GM12865 (cell line): ENCODE measurements at regions not wholly inside any gene's neighbourhood (a gene's known extent, or its start where the extent isn't known, plus 50 kb on each side); places are given as distances from the start of the nearest gene placed in this dataset.

Source experiments
- DNase-seq: peaks from one replicate; pipeline ENCODE4 v3.0.0; 2010; ENCODE audit warnings: low read depth
- H3K4me3 ChIP-seq: 2 replicates; pipeline ENCODE4 v1.5.1; 2011; ENCODE audit warnings: mild to moderate bottlenecking, low read depth, low read length, control low read depth
- CTCF ChIP-seq: IDR thresholded peaks from 2 replicates; pipeline ENCODE4 v1.5.1; 2011; ENCODE audit warnings: low read length, control low read depth, low read depth, inconsistent platforms; ENCODE audit not compliant: insufficient read depth; ENCODE audit errors: missing control alignments

- TF ChIP-seq CTCF, result no peak
- H3K4me3 ChIP-seq, result no peak overlapping the region
- no peak for DNase-seq
Measured at GRCh38 chr6:40723967-40724366, 136.8 kb upstream of the LRFN2 start.

DNA sequence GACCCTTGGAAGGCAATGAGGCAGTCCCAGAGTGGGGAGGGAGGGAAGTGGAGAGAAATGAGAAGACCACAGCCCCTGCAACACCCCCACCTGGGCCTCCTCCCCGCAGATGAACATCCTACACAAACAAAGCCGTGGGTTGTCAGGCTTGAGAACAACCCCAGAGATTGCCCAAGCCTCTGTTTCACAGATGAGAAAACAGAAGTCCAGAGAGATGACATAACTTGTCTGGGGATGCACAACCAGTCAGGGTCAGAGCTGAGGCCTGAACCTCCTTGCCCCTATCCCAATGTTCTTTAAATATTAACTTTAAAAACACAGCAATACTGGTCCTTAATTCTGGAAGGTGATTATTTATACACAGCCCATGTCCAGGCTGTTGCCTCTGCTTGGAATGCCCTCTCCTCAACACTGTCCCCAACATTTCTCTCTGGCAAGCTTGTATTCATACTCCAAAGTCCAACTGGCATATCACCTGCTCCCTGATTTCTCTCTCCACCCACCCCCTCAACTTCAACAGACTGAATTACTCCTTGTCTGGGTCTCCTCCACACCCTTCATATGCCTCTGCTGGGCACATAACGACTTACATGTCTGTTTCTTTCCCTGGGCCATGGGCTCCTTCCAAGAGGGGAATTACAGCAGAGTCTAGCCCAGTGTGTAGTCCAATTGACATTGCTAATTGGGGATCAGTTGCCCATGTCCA, 135.5 kb upstream of the LRFN2 start:
- H3K4me3 ChIP-seq, result no peak overlapping the region
- no peak for DNase-seq
- TF ChIP-seq CTCF, result no peak

GRCh38 chr6:40722091-40722490, 134.9 kb upstream of the LRFN2 start:
- TF ChIP-seq CTCF, result no peak
- H3K4me3 ChIP-seq, result no peak overlapping the region
- no peak for DNase-seq

DNA sequence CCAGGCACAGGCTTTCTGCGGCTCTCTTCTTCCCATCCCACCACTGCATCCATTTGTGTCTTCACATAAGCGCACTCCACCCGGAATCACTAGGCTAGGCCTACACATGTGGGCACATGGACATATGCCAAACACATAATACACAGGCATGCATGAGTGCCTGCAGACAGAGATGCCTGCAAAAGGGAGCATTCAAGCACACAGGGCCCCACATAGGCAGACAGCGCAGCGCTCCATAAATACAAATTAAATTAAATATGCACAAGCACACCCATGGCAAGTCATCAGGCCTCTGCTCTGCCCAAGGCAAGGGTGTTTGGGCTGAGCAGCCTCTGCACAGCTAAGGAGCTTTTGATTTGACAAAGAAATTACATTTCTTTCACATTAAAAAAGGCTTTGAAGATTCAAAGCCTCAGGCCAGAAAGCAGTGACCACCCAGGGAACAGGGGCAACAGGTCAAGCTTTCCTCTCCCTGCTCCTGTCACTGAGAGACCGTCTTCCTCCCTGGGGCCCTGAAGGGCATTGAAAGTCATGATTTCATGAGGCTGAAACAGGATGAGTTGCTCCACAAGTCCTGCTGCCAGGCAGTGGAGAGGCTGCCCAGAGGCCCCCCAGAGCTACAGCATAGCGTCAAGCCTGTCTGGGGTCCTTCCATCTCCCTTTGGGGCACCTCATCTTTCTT, 134.2 kb upstream of the LRFN2 start:
- no peak for TF ChIP-seq CTCF
- DNase-seq, result no peak

GRCh38 chr6:40720375-40720748, 133.2 kb upstream of the LRFN2 start:
- no peak overlapping the region for H3K4me3 ChIP-seq
- peak; percentile 3 for DNase-seq
- TF ChIP-seq CTCF, result no peak

More for the DNA sequence above, 134.2 kb upstream of the LRFN2 start:
- H3K4me3 ChIP-seq, result no peak overlapping the region

DNA sequence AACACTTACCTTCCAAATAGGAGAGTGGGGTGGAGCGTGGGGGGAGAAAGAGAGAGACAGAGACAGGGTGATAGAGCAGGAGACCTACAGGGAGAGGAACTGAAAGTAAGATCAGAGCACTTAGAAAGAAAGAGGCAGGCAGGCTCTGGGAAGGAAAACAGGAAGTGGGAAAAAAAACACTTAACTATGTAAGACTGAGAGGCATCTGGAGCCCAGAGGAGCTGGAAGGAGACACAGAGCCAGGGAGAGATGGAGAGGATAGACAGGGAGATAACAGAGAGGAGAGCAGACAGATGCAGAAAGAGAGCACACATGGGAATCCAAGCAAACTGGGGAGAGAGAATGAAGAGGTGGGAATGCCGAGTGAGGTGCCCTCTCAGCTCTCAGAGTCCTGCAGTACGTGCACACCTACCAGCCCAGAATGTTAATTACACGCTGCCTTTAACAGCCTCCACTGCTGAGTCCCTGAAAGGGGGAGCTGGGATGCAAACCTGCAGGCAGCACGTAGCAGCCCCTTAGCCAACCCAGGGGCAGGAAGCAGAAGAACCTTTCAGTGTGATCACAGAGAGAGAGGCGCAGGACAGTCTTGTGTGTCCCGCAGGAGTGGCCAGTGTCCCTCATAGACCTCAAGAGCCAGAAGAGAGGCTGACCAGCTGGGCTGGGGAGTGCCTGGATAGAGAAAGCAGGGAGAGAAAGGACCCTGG, 132.7 kb upstream of the LRFN2 start:
- DNase-seq, result peak; percentile 47
- no peak overlapping the region for H3K4me3 ChIP-seq
- TF ChIP-seq CTCF, result no peak
